GM18867 (cell line): ENCODE measurements at regions not wholly inside any gene's neighbourhood (a gene's known extent, or its start where the extent isn't known, plus 50 kb on each side); places are given as distances from the start of the nearest gene placed in this dataset.

Experiments
- ATAC-seq: cut with Tn5 transposase; IDR thresholded peaks from one replicate; pipeline ENCODE4 v1.9.1; 2021; ENCODE audit warnings: mild to moderate bottlenecking, moderate library complexity; ENCODE audit not compliant: unreplicated experiment

- no peak for ATAC-seq
Measured at GRCh38 chr10:129106314-129106713, 360.7 kb upstream of the MGMT start.

DNA sequence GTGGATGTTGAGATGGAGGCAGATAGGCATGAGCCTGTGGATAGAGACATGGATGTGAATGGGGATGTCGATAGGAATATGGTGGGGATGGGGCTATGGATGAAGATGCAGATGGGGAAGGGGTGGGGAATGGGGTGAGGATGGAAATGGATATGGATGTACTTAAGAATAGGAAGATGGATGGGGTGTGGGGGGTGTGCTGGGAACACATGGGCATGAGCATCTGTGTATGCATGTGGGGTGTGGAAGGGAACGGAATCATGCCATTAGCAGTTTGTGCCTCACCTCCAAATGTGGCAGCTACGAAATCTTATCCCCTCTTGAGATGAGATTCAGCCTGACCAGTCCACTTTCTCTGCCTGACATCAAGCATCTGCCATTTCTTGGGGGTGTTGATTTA, 359.5 kb upstream of the MGMT start:
- no peak for ATAC-seq

GRCh38 chr10:129108378-129108777, 358.7 kb upstream of the MGMT start:
- ATAC-seq: no peak

DNA sequence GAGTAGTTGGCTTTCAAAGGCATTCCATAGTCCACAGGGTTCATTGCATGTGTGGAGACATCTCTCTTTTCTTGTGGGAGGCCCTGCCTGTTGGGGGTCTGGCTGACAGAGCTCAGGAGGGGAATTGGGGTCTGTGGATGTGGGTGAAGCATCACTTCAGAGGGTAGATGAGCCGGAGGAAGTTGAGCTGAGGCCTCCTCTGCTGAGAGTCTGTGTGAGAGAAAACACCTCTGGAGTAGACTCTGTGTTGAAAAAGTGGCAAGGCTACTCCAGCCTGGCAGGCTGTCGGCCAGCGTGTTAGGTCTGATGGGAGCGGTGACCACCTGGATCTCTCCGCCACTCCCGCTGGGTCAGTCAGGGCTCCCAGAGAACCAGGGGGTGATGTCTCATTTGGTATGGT, 358.0 kb upstream of the MGMT start:
- no peak for ATAC-seq

DNA sequence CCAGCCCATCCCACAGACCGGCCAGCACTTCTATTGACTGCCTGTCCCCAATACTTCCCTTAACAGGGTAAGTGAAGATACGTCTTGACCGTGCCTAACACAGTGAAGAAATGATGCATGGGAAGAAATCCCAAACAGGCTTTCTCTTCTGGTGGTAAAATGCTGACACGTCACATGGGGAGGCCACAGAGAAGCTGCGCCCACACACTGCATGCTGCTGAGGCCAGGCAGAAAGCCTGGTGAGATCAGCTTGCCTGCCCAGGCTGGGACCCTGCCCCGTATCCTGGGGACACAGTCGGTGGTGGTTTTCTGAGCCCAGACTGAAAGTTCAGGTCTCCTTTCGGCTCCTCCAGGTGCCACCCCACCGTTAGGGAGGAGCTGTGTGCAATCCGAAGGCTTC, 356.3 kb upstream of the MGMT start:
- ATAC-seq: no peak

DNA sequence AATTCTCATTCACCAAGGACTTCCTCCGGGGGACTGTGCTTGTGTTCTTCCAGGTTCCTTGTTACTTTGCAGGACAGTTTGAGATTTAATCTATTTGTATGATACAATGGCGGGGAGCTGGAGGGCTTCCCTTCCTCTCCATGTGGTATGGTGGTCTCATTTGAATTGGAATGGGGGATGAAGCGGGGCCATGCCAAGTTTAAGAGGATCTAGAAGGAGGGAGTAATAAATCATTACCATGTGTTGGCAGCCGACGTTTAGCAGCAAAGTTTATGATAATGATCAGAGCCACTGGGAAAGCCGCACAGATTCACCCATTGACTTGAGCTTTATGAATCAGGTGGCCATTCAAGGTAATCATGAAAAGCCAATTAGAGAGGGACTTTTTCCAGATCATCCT, 355.1 kb upstream of the MGMT start:
- ATAC-seq: no peak

- no peak for ATAC-seq
Measured at GRCh38 chr10:129114588-129114987, 352.5 kb upstream of the MGMT start.

- ATAC-seq: no peak
Measured at GRCh38 chr10:129116371-129116770, 350.7 kb upstream of the MGMT start.

DNA sequence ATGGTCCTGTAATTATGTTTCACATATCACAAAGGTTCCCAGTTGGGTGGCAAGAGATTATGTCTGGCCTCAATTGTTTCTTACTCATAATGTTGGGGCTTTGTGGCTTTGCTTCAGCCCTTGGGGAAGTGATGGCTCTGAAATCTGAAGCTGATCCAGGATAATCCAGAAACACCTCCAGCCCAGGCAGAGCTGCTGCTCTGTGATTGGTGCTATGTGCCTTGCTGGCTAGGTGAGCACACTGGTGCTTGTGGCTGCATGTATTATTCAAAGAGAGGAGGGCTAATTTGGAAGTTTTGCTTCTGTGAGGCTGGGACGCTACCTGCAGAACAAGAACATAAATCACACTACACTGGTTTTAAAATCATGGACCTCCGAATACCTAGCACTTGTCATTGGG, 346.6 kb upstream of the MGMT start:
- ATAC-seq: no peak

GRCh38 chr10:129122846-129123245, 344.2 kb upstream of the MGMT start:
- ATAC-seq: no peak

GRCh38 chr10:129123428-129123827, 343.6 kb upstream of the MGMT start:
- ATAC-seq: no peak

DNA sequence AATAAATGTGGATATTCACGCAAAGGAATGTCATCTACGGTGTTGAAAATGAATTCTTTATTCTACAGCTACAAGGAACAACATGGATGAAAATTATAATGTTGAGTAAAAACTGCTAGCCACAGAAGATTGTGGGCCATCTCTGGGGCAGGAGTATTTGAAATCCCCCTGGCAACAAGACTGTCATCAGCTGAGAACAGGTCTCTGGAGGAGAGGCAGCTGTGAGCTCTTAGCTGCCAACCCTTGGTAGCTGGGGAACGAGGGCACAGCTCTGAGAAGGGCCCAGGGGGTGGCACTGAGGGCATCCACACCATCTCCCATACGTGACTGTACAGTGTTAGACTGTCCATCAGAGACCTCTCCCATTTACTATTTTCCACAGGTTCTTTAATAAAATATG, 340.1 kb upstream of the MGMT start:
- ATAC-seq: no peak

DNA sequence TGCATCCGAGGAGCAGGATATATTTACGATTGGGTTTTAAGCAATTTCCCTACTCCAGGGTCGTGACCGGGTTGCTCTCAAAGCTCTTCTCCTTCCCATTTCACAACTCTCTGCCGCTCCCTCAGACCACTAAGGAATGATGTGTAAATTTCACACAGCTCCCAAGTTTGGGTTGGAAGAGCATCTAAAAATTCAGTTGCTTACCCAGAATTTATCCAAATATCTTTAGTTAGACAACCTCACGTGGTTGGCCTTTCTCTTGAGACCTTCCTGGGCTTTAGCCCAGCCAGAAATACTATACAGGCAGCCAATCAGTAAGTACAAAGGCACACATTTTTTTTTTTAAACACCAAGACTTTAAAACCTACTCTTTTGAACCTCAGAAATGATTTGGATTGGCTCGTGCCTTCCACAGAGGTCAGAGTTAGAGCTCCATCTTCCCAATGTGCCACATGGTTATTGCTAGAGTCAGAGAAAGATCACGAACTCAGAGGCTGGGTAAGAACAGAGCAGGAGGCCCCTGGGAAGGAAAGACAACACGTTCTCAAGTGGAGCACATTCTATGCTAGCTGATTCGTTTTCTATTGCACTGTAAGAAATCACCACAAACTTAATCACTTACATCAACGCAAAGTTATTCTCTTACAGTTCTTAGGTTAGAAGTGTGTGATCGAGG, 335.4 kb upstream of the MGMT start:
- ATAC-seq: no peak

DNA sequence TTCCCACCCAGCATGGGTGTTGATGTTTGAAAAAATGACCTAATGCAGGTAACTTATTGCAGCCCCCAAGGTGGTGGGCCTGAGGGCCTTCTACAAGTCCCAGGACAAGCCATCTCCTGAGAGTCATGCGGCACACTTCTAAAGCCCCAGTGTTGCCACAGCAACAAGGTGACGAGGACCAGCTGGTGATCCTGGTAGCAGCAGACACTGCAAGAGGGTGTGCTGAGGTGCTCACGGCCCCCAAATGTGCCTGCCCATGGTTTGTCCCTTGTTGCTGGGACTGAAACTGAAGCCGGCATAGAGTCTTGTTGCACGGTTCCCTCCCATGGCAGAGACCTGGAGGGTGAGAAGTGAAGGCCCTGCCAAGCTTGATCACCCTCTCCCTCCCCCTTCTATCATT, 333.2 kb upstream of the MGMT start:
- ATAC-seq: no peak

DNA sequence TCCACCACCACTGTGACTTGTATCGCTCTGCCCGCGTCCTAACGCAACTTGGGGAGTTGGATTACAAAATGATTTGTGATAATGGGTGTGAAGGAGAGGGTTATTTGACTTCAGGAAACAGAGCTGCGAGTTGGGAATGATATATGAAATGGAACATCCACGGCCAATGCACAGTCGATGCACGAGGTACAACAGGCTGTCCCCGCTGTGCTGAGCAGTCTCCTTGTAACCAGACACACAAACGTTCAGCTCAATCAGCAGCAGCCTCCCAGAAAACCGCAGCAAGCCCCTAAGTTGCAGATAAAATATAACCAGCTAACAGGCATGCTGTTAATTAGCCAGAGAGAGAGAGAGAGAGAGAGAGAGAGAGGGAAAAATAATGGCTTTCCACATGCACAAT, 332.7 kb upstream of the MGMT start:
- no peak for ATAC-seq

DNA sequence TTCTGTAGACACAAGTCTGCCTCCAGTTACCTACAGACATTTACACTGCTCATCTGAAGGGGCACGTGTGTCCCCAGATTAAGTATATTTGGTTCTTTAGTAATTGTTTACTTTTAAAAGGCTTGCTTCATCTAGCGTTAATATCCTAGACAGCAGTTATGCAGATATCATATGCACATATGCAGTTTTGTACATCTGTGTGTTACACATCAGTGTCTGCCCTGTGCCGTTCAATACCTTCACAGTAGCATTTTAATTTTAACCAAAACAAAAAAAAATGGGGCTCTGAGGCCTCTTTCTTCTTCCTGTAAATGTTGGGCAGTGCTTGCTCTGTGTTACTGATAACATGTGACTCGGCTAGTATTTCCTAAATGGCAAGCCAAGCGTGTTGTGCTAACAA, 331.4 kb upstream of the MGMT start:
- no peak for ATAC-seq

- no peak for ATAC-seq
Measured at GRCh38 chr10:129136074-129136473, 331.0 kb upstream of the MGMT start.

- ATAC-seq: no peak
Measured at GRCh38 chr10:129136951-129137350, 330.1 kb upstream of the MGMT start.

- ATAC-seq: no peak
Measured at GRCh38 chr10:129140921-129141885, 325.8 kb upstream of the MGMT start.

GRCh38 chr10:129151281-129151680, 315.8 kb upstream of the MGMT start:
- no peak for ATAC-seq

DNA sequence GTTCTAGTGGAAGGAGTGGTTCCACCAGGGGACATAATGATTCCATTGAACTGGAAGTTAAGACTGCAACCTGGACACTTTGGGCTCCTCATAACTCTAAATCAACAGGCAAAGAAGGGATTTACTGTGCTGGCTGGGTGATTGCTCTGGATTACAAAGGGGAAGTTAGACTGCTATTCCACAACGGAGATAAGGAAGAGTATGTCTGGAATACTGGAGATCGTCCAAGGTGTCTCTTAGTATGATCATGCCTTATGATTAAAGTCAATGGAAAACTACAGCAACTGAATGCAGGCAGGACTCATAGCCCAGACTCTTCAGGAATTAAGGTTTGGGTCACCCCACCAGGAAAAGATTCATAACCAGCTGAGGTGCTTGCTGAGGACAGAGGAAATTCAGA, 310.6 kb upstream of the MGMT start:
- ATAC-seq: no peak

GRCh38 chr10:129157185-129157584, 309.9 kb upstream of the MGMT start:
- no peak for ATAC-seq
